Dendritic cell treated with granulocyte-macrophage colony-stimulating factor and Interleukin-4, amounts not matched to agents 40 ng/mL and 50 ng/mL, for 4 days (primary cell): ENCODE measurements at regions not wholly inside any gene's neighbourhood (a gene's known extent, or its start where the extent isn't known, plus 50 kb on each side); places are given as distances from the start of the nearest gene placed in this dataset.

ENCODE experiments used
- H3K27ac Mint-ChIP-seq: one replicate; pipeline ENCODE4 v1.8.0; 2022; ENCODE audit warnings: mild to moderate bottlenecking, mixed read lengths
- H3K27me3 Mint-ChIP-seq: one replicate; pipeline ENCODE4 v1.8.0; 2022; ENCODE audit warnings: mild to moderate bottlenecking, mixed read lengths
- H3K36me3 Mint-ChIP-seq: one replicate; pipeline ENCODE4 v1.8.0; 2022; ENCODE audit warnings: low read depth, mixed read lengths
- H3K4me1 Mint-ChIP-seq: one replicate; pipeline ENCODE4 v1.8.0; 2022; ENCODE audit warnings: low read depth, mixed read lengths
- H3K4me3 Mint-ChIP-seq: one replicate; pipeline ENCODE4 v1.8.0; 2022; ENCODE audit warnings: mild to moderate bottlenecking, moderate library complexity, mixed read lengths
- H3K9me3 Mint-ChIP-seq: one replicate; pipeline ENCODE4 v1.8.0; 2022; ENCODE audit warnings: mixed read lengths
- intact Hi-C: fragments of 100-400 bp; cut with micrococcal nuclease; formaldehyde crosslinking; loops from one replicate; pipeline ENCODE4 v1.15.0; 2022

DNA sequence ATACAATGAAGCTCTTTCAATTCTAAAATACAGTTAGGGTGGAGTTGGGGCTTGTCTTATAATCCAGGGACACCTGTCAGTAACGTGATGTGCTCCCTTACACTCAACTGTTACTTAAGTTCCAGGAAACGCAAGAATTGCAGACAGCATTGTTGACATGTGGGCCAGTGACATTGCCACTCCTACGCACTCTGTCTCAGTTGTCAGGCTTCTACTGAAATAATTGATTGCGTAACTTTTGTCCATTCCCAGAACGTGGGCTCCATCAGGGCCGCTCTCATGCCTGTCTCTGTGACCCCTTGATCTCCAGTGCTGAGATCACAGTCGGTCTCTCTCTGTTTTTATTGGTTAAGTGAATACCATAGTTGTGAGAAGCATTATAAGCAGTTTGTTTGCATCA, 487.8 kb downstream of the GALR1 start:
- no peaks in the 10 kb centered on the region for H3K27me3 Mint-ChIP-seq
- no peak overlapping the region for H3K27ac Mint-ChIP-seq
- intact Hi-C loops = no loop called here
- no peaks in the 10 kb centered on the region for H3K36me3 Mint-ChIP-seq
- no peaks in the 10 kb centered on the region for H3K9me3 Mint-ChIP-seq
- no peak overlapping the region for H3K4me3 Mint-ChIP-seq
- no peaks in the 10 kb centered on the region for H3K4me1 Mint-ChIP-seq

DNA sequence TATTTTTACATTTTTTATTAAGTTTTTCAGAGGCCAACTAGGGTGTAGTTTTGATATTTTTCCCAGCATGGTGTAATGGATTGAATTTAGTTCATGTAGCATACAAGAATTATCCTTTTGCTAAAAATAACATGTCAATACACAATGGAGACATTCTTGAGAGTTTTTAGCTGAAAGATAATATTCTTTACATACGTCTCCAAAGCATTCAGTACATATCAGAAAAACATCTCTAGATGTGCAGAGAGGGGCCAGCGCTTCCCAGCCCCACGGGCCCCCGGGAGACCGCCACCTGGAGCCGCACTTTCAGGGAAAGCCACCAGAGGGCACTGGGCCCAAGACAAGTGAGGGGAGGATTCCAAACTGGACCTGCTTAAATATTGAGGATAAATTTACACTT, 499.4 kb downstream of the GALR1 start:
- Mint-ChIP-seq H3K4me3 (no peak overlapping the region), H3K36me3 (no peaks in the 10 kb centered on the region), H3K27me3 (no peaks in the 10 kb centered on the region), H3K4me1 (no peaks in the 10 kb centered on the region), H3K9me3 (no peaks in the 10 kb centered on the region), H3K27ac (no peak overlapping the region)
- intact Hi-C loops = no loop called here

DNA sequence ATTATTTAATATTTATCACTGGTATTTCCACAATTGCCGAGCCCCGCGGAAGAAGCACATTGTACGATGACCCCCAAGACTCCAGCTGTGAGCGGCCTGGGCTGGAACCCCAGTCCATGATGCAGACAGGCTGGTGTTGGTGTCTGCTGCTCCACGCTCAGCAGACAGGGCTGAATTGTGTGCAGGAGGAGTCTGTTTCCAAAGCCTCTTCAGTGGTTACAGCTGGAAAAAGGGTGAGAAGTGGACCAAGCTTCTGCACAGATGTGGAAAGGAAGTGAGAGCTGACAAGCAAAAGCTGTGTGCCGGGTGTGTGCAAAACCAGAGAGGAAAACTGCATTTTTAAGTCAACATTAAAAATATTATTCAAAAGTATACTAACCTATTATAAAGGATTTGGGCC, 500.4 kb downstream of the GALR1 start:
- Mint-ChIP-seq H3K36me3 (no peaks in the 10 kb centered on the region), H3K4me1 (no peaks in the 10 kb centered on the region), H3K9me3 (no peaks in the 10 kb centered on the region), H3K27me3 (no peaks in the 10 kb centered on the region), H3K27ac (no peak overlapping the region), H3K4me3 (no peak overlapping the region)
- intact Hi-C loops = no loop called here

DNA sequence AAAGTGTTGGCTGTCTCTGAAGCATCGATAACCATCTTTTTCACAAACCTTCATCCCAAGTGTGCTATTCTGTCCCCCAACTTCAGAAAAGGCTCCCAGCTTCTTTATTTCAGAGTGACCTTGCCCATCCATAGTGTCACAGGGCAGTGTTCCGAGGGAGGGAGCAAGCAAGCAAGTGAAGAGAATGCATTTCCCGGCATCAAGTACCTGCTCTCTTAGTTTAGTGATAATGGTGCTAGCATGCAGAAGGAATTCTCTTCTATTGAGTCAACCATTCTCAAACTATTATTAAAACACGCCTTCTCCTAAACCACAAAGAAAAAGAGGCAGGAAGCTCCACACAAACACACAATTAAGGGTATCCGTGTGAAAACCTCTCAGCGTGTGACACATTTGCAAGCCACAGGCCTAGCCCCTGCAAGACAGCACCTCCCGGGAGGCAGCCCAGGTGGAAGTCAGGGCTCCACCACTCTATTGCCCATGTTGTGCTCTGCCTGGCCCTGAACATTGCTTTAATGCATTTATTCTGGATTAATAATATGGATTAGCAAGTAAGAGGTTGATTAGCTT, 504.9 kb downstream of the GALR1 start:
- Mint-ChIP-seq H3K27me3 (peaks cover 2% of the 10 kb centered on the region), H3K36me3 (no peaks in the 10 kb centered on the region), H3K4me1 (no peaks in the 10 kb centered on the region), H3K4me3 (no peak overlapping the region), H3K27ac (no peak overlapping the region), H3K9me3 (no peaks in the 10 kb centered on the region)
- intact Hi-C loops = no loop called here

DNA sequence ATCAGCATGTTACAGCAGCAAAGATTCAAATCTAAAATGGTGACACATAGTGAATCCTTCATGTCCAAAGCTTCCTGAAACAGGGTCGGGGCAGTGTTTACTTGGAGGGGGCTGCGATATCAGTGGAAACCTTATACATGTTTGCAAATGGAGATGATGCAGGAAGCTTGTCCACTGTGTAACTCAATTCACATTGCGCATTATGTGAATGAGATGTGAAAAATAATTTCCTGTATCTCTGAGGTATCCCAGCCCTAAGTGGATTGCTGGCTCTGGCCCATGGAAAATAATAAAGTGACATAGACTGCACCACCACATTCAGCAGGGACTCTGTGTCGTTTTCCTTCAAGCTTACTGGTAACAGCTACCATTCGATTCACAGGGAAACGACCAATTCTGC, 505.5 kb downstream of the GALR1 start:
- Mint-ChIP-seq H3K27ac (no peak overlapping the region), H3K36me3 (no peaks in the 10 kb centered on the region), H3K4me1 (no peaks in the 10 kb centered on the region), H3K27me3 (peaks cover 2% of the 10 kb centered on the region), H3K4me3 (no peak overlapping the region), H3K9me3 (no peaks in the 10 kb centered on the region)
- intact Hi-C loops = no loop called here

DNA sequence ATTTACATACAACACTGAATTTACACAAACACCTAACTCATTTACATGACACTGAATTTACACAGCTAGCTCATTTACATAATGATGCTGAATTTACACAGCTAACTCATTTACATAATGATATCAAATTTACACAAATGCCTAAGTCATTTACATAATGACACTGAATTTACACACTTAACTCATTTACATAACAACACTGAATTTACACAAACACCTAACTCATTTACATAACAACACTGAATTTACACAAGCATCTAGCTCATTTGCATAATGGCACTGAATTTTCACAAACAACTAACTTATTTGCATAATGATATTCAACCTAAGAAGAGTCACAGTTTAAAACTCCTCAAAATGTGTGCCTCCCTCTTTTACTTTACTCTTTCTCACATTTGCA, 511.7 kb downstream of the GALR1 start:
- H3K36me3 Mint-ChIP-seq = no peaks in the 10 kb centered on the region
- peaks cover 5% of the 10 kb centered on the region for H3K4me1 Mint-ChIP-seq
- H3K9me3 Mint-ChIP-seq = no peaks in the 10 kb centered on the region
- peaks cover 6% of the 10 kb centered on the region for H3K27me3 Mint-ChIP-seq
- no peak overlapping the region for H3K4me3 Mint-ChIP-seq
- intact Hi-C loops = no loop called here
- H3K27ac Mint-ChIP-seq = no peak overlapping the region

DNA sequence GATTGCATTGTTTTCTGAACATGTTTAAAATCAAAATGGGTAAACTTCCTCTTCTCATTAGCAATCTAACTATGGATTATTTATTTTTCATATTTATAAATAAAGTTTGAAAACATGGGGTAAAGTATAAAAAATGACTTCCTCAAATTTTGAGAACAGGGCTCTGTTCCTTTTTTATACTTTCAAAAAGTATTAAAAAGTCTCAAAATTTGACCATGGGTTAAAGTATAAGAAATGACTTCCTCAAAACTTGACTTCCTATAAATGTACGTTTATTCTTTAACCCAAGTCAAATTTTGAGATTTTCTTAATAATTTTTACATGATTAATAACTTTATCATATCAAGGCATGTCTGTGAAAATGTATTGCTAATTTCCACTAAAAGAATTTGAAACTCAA, 512.4 kb downstream of the GALR1 start:
- Mint-ChIP-seq H3K9me3 (no peaks in the 10 kb centered on the region), H3K4me3 (no peak overlapping the region), H3K4me1 (peaks cover 5% of the 10 kb centered on the region), H3K27ac (no peak overlapping the region), H3K36me3 (no peaks in the 10 kb centered on the region), H3K27me3 (peaks cover 6% of the 10 kb centered on the region)
- intact Hi-C loops = no loop called here

DNA sequence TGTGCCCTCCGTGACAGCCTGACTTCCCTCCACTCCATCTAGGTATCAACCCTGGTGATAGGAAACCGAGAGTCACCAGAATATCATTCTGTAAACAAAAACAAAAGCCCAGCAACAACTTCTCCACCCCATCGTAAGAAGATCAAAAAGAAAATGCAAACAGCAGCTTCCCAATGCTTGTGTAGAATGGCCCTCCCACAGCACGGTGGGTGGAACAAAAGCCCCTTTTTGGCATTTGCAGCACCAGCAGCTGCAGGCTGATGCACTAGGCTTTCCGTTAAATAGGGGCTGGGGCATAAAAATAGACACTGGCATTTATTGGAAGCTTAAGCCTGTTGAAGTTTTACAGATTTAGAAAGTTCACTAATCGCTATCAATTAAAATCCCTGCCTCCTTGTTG, 513.0 kb downstream of the GALR1 start:
- H3K4me3 Mint-ChIP-seq = no peak overlapping the region
- H3K27ac Mint-ChIP-seq = no peak overlapping the region
- intact Hi-C loops = no loop called here
- no peaks in the 10 kb centered on the region for H3K9me3 Mint-ChIP-seq
- peaks cover 5% of the 10 kb centered on the region for H3K4me1 Mint-ChIP-seq
- peaks cover 6% of the 10 kb centered on the region for H3K27me3 Mint-ChIP-seq
- H3K36me3 Mint-ChIP-seq = no peaks in the 10 kb centered on the region

DNA sequence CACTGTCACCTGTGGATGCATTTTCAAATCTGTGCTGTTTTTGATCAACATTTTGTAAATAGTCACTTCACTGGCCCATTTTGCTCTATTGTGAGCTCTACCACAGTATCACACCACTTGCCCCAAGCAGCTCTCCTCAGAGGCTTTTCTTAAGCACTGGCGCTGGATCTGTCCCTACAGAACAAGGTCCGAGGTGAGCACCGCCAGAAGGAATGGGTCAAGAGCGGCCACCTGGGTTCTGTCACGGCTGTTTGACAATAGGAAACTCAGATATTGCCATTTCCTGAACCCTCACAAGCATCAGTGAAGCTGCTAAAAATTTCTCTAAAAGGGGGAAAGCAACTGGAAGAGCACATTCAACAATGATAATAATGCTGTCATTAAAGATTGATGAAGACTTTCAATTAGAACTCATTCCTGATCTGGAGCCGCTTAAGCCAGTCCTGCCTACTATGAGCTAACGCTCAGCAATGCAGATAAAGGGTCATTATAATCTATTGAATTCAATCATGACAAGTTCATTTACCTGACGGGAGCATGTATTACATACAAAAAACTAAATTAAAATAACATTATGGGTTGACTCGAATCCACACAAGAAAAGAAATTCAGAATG, 514.0 kb downstream of the GALR1 start:
- H3K9me3 Mint-ChIP-seq = no peaks in the 10 kb centered on the region
- H3K27ac Mint-ChIP-seq = no peak overlapping the region
- peaks cover 6% of the 10 kb centered on the region for H3K27me3 Mint-ChIP-seq
- H3K36me3 Mint-ChIP-seq = no peaks in the 10 kb centered on the region
- H3K4me1 Mint-ChIP-seq = peaks cover 5% of the 10 kb centered on the region
- intact Hi-C loops = no loop called here
- no peak overlapping the region for H3K4me3 Mint-ChIP-seq

DNA sequence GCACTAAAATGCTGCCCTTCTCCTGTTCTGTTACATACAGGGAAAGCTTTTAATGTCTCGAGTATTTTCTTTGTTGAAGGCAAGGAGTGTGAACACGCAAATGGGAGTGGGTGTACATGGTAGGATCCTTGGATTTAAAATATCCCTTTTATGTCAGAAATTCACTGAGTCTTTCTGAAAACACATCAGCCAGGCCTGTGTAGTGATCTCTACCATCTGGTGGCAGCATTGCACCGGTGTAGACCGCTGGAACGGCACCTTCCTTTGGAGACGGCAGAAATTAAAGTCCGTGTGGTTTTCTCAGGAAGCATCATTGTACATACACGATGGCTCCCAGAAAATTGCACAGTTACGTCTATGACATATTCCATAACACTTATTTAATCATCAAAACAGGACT, 515.8 kb downstream of the GALR1 start:
- Mint-ChIP-seq H3K27me3 (peaks cover 4% of the 10 kb centered on the region), H3K4me3 (no peak overlapping the region), H3K27ac (no peak overlapping the region), H3K4me1 (peaks cover 5% of the 10 kb centered on the region), H3K36me3 (no peaks in the 10 kb centered on the region), H3K9me3 (no peaks in the 10 kb centered on the region)
- intact Hi-C loops = no loop called here

DNA sequence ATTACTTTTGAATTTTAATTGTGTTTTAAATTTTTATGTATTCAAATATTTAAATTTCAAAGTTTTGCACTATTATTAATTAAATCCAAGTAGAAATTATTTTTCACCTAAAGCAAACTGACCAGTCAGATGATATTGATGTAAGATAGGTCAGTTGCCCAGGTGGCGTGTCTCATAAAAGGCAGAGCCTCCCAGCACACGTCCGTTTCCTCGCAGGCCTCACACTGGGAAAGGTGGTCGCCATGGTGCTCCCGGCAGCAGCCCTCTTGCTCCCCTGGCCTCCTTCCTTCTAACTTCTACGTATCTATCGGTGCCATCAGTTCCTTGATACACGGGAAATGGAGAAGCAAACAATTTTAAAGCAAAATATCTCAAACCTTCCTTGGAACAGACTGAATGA, 516.8 kb downstream of the GALR1 start:
- no peak overlapping the region for H3K27ac Mint-ChIP-seq
- intact Hi-C loops = no loop called here
- H3K4me1 Mint-ChIP-seq = peaks cover 5% of the 10 kb centered on the region
- no peaks in the 10 kb centered on the region for H3K36me3 Mint-ChIP-seq
- no peak overlapping the region for H3K4me3 Mint-ChIP-seq
- H3K9me3 Mint-ChIP-seq = no peaks in the 10 kb centered on the region
- peaks cover 4% of the 10 kb centered on the region for H3K27me3 Mint-ChIP-seq

DNA sequence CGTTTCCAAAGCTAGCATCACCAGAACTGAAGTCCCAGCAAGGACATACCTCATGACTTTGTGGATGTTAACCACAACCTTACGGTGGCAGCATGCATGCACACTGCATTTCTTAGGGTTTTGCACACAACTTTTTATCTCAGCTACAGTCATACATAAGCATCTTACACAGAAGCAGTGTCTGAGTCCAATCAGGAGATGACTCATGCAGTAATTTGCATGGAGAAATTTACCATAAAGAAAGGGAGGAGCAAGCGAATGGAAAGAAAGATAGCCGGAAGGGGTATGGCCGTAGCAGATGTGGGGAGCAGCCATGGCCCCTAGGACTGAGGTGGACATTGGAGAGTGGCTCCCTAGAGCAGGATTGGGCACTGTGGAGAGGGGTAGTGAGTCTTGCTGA, 522.5 kb downstream of the GALR1 start:
- Mint-ChIP-seq H3K27ac (no peak overlapping the region), H3K4me3 (no peak overlapping the region), H3K4me1 (no peaks in the 10 kb centered on the region), H3K36me3 (no peaks in the 10 kb centered on the region), H3K9me3 (no peaks in the 10 kb centered on the region), H3K27me3 (no peaks in the 10 kb centered on the region)
- intact Hi-C loops = no loop called here

DNA sequence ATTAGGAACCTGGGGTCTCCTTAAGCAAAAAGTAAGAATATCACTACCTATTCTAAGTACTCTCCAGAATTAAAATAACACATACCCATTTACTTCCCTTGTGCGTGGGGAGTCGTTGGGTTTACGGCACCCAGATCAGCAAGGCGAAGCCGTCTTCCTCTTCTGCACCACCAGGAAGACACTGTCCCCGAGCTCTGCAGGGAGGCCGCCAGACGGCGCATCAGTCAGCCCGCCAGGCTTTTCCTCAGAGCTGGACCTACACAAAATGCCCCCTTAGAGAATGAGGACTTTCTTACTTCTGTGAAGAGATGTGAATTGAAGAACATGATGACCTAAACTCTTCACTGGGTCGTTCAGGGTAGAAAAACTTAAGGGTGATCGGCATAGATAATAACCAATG, 526.5 kb downstream of the GALR1 start:
- Mint-ChIP-seq H3K4me1 (no peaks in the 10 kb centered on the region), H3K27me3 (no peaks in the 10 kb centered on the region), H3K27ac (no peak overlapping the region), H3K9me3 (no peaks in the 10 kb centered on the region), H3K4me3 (no peak overlapping the region), H3K36me3 (no peaks in the 10 kb centered on the region)
- intact Hi-C loops = no loop called here

DNA sequence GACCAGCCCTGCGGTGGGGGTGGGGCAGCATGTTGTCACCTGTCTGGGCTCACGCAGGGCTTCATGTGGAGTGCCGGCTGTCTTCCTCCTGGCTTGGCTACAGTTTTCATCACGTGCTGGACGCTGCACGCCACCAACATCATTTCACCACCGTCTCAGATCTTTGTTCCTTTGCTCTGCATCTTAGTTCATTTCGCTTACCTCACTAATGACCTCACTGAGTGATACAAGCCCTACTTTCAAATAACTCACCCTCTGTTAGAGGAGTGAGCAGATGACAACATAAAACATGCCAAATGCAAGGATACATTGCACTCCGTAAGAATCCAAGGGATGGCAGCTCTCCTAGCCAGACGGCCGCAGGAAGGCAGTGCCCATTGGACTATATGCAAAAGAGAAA, 527.5 kb downstream of the GALR1 start:
- no peak overlapping the region for H3K27ac Mint-ChIP-seq
- H3K9me3 Mint-ChIP-seq = no peaks in the 10 kb centered on the region
- H3K4me3 Mint-ChIP-seq = no peak overlapping the region
- H3K4me1 Mint-ChIP-seq = no peaks in the 10 kb centered on the region
- no peaks in the 10 kb centered on the region for H3K36me3 Mint-ChIP-seq
- no peaks in the 10 kb centered on the region for H3K27me3 Mint-ChIP-seq
- intact Hi-C loops = no loop called here

DNA sequence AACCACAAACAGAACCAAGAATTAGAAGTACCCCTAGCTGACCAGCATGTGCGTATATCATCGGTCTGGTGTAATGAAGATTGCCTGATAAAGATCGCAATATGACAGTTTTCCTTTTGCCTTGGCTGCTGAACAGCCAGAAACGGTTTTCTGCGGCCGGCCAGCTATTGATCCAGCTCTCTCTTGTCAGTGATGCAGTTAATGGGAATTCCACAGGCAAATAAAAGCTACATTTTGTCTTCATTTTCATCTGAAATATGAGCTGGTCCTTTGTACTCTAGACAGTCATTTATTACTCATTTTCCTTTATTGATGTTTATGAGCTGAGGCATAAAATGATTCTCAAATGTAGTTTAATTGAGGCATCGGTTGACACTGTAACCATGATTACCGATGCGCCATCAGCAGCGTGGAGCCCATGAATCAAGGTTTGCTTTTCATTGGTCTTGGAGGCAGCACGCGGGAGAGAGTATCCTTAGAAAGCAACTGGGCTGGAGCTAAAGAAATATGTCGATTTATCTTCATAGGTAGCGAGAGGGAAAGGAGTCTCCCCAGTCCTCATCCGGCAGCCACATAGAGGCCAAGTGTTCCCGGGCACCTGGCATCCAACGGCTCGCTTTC, 535.2 kb downstream of the GALR1 start:
- H3K9me3 Mint-ChIP-seq = no peaks in the 10 kb centered on the region
- H3K4me1 Mint-ChIP-seq = no peaks in the 10 kb centered on the region
- intact Hi-C loops = no loop called here
- no peaks in the 10 kb centered on the region for H3K36me3 Mint-ChIP-seq
- no peaks in the 10 kb centered on the region for H3K27me3 Mint-ChIP-seq
- no peak overlapping the region for H3K4me3 Mint-ChIP-seq
- no peak overlapping the region for H3K27ac Mint-ChIP-seq
